ENCODE measurements at regions not wholly inside any gene's neighbourhood (a gene's known extent, or its start where the extent isn't known, plus 50 kb on each side); places are given as distances from the start of the nearest gene placed in this dataset.

GRCh38 chr1:14262637-14263036, 335.8 kb upstream of the KAZN start:
- TF ChIP-seq, protein P1, sequence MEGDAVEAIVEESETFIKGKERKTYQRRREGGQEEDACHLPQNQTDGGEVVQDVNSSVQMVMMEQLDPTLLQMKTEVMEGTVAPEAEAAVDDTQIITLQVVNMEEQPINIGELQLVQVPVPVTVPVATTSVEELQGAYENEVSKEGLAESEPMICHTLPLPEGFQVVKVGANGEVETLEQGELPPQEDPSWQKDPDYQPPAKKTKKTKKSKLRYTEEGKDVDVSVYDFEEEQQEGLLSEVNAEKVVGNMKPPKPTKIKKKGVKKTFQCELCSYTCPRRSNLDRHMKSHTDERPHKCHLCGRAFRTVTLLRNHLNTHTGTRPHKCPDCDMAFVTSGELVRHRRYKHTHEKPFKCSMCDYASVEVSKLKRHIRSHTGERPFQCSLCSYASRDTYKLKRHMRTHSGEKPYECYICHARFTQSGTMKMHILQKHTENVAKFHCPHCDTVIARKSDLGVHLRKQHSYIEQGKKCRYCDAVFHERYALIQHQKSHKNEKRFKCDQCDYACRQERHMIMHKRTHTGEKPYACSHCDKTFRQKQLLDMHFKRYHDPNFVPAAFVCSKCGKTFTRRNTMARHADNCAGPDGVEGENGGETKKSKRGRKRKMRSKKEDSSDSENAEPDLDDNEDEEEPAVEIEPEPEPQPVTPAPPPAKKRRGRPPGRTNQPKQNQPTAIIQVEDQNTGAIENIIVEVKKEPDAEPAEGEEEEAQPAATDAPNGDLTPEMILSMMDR (IDR thresholded peaks at IDR 0.05): no peak
- no peak for TF ChIP-seq POLR2A (IDR thresholded peaks at IDR 0.05)
